ENCODE measurements at regions not wholly inside any gene's neighbourhood (a gene's known extent, or its start where the extent isn't known, plus 50 kb on each side); places are given as distances from the start of the nearest gene placed in this dataset.

- TF ChIP-seq CTCF (IDR thresholded peaks at IDR 0.05) (no peak), POLR2AphosphoS5 (IDR thresholded peaks at IDR 0.05) (no peak)
These were observed 534.2 kb upstream of the ZWINT start for GRCh38 chr10:56895306-56895705.

Data from sigmoid colon (tissue), 4 donors.